NK-92 treated with Interleukin-12 subunit alpha and Interleukin-12 subunit beta, amount 100 ng/mL, for 24 hours (cell line): ENCODE measurements at regions not wholly inside any gene's neighbourhood (a gene's known extent, or its start where the extent isn't known, plus 50 kb on each side); places are given as distances from the start of the nearest gene placed in this dataset.
"Not testable (repeated sequence)": the region's sequence is repeated elsewhere in the genome, so short reads cannot be mapped to it uniquely, and the experiment has no call there.

ENCODE experiments used
- DNase-seq: peaks from one replicate; lab custom pipeline; 2025; lab: John Stamatoyannopoulos, UW

- no peak for DNase-seq
Measured at GRCh38 chr17:43315858-43316521, 82.2 kb upstream of the RNU2-1 start.

DNA sequence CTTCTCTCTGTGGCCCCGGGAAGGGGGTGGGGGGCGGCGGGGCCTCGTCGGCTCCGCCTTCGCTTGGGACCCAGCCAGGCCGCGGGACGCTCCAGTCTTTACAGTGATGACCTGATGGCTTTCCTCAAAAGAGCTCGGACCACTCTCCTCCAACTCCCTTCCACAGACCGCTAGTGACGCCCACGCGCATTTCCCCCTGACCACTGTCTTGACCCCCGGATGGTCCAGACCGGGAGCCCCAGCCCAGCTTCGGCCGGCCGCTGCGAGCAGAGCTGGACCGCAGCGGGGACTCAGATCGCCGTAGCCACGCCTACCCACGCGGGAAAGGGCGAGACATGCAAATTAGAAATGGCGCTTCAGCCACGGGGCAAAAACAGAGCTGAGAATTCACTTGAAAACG, 81.6 kb upstream of the RNU2-1 start:
- DNase-seq: no peak

DNA sequence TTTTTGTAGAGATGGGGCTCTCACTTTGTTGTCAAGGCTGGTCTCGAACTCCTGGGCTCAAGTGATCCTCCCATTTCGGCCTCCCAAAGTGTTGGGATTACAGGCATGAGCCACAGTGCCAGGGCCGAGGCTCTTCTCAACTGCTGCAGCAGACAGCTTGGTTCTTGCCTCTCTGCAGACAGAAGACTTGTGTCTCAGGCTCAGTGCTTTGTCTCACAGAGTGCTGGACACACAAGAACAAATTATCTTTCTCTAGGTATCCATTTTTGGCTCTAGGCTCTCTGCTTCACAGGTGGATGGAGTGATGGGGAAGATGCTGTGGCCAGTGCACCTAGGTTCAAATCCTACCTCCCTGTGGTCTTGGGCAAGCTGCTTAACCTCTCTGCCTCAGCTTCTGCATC, 80.8 kb upstream of the RNU2-1 start:
- no peak for DNase-seq

GRCh38 chr17:43312011-43312410, 78.2 kb upstream of the RNU2-1 start:
- no peak for DNase-seq

DNA sequence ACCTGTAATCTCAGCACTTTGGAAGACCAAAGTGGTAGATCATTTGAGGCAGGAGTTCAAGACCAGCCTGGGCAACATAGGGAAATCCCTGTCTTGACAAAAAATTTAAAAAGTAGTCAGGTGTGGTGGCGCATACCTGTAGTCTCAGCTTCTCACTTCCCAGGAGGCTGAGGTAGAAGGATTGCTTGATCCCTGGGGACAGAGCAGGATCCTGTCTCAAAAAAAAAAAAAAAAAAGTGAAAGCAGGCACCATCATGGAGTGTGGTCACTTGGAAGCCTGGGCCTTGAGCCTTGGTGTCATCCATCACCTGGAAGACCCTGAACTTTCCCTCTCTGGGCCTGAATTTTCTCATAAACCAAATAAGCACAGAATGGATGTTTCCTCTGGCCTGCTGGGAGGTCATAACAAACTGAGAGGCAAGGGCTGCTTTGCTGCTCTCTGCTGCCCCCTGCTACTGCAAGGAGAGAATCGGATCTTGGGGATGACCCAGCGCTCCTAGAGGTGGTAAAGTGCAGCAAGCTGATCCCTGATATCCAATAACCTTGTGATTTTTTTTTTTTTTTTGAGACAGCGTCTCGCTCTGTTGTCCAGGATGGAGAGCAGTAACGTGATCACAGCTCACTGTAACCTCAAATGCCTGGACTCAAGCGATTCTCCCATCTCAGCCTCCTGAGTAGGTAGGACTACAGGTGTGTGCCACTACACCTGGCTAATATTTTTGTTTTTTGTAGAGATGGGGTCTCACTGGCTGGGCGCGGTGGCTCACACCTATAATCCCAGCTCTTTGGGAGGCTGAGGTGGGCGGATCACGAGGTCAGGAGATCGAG, 75.9 kb upstream of the RNU2-1 start:
- no peak for DNase-seq

- DNase-seq: no peak
Measured at GRCh38 chr17:43308999-43309398, 75.2 kb upstream of the RNU2-1 start.

DNA sequence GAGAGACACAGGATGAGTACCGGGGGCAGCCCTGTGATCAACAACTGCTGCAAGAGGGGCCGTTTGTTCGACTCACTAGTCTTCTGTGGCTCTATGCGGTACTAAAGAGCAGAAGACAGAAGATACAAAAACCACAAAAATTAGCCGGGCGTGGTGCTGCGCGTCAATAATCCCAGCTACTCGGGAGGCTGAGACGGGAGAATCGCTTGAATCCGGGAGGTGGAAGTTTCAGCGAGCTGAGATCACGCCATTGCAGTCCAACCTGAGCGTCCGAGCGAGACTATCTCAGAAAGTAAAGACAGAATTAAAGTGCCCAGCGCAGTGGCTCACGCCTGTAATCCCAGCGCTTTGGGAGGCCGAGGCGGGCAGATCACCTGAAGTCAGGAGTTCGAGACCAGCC, 71.0 kb upstream of the RNU2-1 start:
- not testable (repeated sequence) for DNase-seq

- not testable (repeated sequence) for DNase-seq
Measured at GRCh38 chr17:43303049-43303448, 69.3 kb upstream of the RNU2-1 start.

GRCh38 chr17:43299300-43300076, 65.7 kb upstream of the RNU2-1 start:
- not testable (repeated sequence) for DNase-seq

GRCh38 chr17:43289670-43290069, 55.9 kb upstream of the RNU2-1 start:
- DNase-seq: not testable (repeated sequence)

- not testable (repeated sequence) for DNase-seq
Measured at GRCh38 chr17:43283606-43284005, 49.8 kb upstream of the RNU2-1 start.
